ENCODE measurements at regions not wholly inside any gene's neighbourhood (a gene's known extent, or its start where the extent isn't known, plus 50 kb on each side); places are given as distances from the start of the nearest gene placed in this dataset.

- TF ChIP-seq, protein P1, sequence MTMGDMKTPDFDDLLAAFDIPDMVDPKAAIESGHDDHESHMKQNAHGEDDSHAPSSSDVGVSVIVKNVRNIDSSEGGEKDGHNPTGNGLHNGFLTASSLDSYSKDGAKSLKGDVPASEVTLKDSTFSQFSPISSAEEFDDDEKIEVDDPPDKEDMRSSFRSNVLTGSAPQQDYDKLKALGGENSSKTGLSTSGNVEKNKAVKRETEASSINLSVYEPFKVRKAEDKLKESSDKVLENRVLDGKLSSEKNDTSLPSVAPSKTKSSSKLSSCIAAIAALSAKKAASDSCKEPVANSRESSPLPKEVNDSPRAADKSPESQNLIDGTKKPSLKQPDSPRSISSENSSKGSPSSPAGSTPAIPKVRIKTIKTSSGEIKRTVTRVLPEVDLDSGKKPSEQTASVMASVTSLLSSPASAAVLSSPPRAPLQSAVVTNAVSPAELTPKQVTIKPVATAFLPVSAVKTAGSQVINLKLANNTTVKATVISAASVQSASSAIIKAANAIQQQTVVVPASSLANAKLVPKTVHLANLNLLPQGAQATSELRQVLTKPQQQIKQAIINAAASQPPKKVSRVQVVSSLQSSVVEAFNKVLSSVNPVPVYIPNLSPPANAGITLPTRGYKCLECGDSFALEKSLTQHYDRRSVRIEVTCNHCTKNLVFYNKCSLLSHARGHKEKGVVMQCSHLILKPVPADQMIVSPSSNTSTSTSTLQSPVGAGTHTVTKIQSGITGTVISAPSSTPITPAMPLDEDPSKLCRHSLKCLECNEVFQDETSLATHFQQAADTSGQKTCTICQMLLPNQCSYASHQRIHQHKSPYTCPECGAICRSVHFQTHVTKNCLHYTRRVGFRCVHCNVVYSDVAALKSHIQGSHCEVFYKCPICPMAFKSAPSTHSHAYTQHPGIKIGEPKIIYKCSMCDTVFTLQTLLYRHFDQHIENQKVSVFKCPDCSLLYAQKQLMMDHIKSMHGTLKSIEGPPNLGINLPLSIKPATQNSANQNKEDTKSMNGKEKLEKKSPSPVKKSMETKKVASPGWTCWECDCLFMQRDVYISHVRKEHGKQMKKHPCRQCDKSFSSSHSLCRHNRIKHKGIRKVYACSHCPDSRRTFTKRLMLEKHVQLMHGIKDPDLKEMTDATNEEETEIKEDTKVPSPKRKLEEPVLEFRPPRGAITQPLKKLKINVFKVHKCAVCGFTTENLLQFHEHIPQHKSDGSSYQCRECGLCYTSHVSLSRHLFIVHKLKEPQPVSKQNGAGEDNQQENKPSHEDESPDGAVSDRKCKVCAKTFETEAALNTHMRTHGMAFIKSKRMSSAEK (CRISPR knock-in tag; IDR thresholded peaks at IDR 0.05; ENCODE audit: borderline replicate concordance) = no peak
- TF ChIP-seq SOX15 (CRISPR knock-in tag; IDR thresholded peaks at IDR 0.05) (no peak), CBFB (CRISPR knock-in tag; IDR thresholded peaks at IDR 0.05; ENCODE audit: low read depth) (no peak), ETV6 (CRISPR knock-in tag; IDR thresholded peaks at IDR 0.05) (no peak), NFYB (CRISPR knock-in tag; conservative IDR thresholded peaks at IDR 0.05; ENCODE audit: low read depth) (no peak), TP53 (CRISPR knock-in tag; IDR thresholded peaks at IDR 0.05) (no peak), MLX (CRISPR knock-in tag; IDR thresholded peaks at IDR 0.05) (no peak)
- TF ChIP-seq, protein P2, sequence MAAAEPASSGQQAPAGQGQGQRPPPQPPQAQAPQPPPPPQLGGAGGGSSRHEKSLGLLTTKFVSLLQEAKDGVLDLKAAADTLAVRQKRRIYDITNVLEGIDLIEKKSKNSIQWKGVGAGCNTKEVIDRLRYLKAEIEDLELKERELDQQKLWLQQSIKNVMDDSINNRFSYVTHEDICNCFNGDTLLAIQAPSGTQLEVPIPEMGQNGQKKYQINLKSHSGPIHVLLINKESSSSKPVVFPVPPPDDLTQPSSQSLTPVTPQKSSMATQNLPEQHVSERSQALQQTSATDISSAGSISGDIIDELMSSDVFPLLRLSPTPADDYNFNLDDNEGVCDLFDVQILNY (CRISPR knock-in tag; IDR thresholded peaks at IDR 0.05) = no peak
Measured at GRCh38 chr13:57897225-57897624, 265.7 kb downstream of the PCDH17 start (continued).

GRCh38 chr13:57899096-57899495, 267.6 kb downstream of the PCDH17 start:
- Mint-ChIP-seq H3K9me3 (peaks cover 29% of the 10 kb centered on the region), H3K27me3 (ENCODE audit: low read depth) (no peaks in the 10 kb centered on the region), H3K36me3 (peaks cover 20% of the 10 kb centered on the region), H3K4me1 (peaks cover 15% of the 10 kb centered on the region), H3K4me3 (no peak overlapping the region), H3K27ac (no peak overlapping the region)
- ChIA-PET POLR2A (no interaction called here), CTCF (no interaction called here)
- TF ChIP-seq SOX15 (CRISPR knock-in tag; IDR thresholded peaks at IDR 0.05) (no peak), ATF3 (CRISPR knock-in tag; conservative IDR thresholded peaks at IDR 0.05) (no peak), SMAD3 (CRISPR knock-in tag; IDR thresholded peaks at IDR 0.05; ENCODE audit: borderline replicate concordance) (no peak), TP53 (CRISPR knock-in tag; IDR thresholded peaks at IDR 0.05) (no peak), EMX1 (CRISPR knock-in tag; IDR thresholded peaks at IDR 0.05) (no peak), RELA (CRISPR knock-in tag; IDR thresholded peaks at IDR 0.05; ENCODE audit: borderline replicate concordance) (no peak), ELF4 (CRISPR knock-in tag; IDR thresholded peaks at IDR 0.05; ENCODE audit: low read depth) (no peak), ZNF219 (CRISPR knock-in tag; IDR thresholded peaks at IDR 0.05; ENCODE audit: borderline replicate concordance) (no peak), MXD4 (CRISPR knock-in tag; IDR thresholded peaks at IDR 0.05; ENCODE audit: borderline replicate concordance) (no peak), NFATC4 (CRISPR knock-in tag; IDR thresholded peaks at IDR 0.05) (no peak), ATF1 (CRISPR knock-in tag; IDR thresholded peaks at IDR 0.05) (no peak), ESRRA (CRISPR knock-in tag; IDR thresholded peaks at IDR 0.05; ENCODE audit: borderline replicate concordance) (no peak)
- TF ChIP-seq, protein P3, sequence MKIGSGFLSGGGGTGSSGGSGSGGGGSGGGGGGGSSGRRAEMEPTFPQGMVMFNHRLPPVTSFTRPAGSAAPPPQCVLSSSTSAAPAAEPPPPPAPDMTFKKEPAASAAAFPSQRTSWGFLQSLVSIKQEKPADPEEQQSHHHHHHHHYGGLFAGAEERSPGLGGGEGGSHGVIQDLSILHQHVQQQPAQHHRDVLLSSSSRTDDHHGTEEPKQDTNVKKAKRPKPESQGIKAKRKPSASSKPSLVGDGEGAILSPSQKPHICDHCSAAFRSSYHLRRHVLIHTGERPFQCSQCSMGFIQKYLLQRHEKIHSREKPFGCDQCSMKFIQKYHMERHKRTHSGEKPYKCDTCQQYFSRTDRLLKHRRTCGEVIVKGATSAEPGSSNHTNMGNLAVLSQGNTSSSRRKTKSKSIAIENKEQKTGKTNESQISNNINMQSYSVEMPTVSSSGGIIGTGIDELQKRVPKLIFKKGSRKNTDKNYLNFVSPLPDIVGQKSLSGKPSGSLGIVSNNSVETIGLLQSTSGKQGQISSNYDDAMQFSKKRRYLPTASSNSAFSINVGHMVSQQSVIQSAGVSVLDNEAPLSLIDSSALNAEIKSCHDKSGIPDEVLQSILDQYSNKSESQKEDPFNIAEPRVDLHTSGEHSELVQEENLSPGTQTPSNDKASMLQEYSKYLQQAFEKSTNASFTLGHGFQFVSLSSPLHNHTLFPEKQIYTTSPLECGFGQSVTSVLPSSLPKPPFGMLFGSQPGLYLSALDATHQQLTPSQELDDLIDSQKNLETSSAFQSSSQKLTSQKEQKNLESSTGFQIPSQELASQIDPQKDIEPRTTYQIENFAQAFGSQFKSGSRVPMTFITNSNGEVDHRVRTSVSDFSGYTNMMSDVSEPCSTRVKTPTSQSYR (CRISPR knock-in tag; IDR thresholded peaks at IDR 0.05) = no peak
- TF ChIP-seq, protein P4, sequence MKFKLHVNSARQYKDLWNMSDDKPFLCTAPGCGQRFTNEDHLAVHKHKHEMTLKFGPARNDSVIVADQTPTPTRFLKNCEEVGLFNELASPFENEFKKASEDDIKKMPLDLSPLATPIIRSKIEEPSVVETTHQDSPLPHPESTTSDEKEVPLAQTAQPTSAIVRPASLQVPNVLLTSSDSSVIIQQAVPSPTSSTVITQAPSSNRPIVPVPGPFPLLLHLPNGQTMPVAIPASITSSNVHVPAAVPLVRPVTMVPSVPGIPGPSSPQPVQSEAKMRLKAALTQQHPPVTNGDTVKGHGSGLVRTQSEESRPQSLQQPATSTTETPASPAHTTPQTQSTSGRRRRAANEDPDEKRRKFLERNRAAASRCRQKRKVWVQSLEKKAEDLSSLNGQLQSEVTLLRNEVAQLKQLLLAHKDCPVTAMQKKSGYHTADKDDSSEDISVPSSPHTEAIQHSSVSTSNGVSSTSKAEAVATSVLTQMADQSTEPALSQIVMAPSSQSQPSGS (CRISPR knock-in tag; IDR thresholded peaks at IDR 0.05; ENCODE audit: borderline replicate concordance, low read depth) = no peak
- TF ChIP-seq, protein P5, sequence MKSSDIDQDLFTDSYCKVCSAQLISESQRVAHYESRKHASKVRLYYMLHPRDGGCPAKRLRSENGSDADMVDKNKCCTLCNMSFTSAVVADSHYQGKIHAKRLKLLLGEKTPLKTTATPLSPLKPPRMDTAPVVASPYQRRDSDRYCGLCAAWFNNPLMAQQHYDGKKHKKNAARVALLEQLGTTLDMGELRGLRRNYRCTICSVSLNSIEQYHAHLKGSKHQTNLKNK (CRISPR knock-in tag; IDR thresholded peaks at IDR 0.05) = no peak
- TF ChIP-seq, protein P6, sequence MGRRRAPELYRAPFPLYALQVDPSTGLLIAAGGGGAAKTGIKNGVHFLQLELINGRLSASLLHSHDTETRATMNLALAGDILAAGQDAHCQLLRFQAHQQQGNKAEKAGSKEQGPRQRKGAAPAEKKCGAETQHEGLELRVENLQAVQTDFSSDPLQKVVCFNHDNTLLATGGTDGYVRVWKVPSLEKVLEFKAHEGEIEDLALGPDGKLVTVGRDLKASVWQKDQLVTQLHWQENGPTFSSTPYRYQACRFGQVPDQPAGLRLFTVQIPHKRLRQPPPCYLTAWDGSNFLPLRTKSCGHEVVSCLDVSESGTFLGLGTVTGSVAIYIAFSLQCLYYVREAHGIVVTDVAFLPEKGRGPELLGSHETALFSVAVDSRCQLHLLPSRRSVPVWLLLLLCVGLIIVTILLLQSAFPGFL (CRISPR knock-in tag; IDR thresholded peaks at IDR 0.05; ENCODE audit: borderline replicate concordance) = no peak
- TF ChIP-seq, protein P7, sequence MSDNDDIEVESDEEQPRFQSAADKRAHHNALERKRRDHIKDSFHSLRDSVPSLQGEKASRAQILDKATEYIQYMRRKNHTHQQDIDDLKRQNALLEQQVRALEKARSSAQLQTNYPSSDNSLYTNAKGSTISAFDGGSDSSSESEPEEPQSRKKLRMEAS (CRISPR knock-in tag; IDR thresholded peaks at IDR 0.05) = no peak
- DNase-seq (ENCODE audit: low spot score) (no peak), ATAC-seq (no peak)

Measured in WTC11 (cell line).